ENCODE measurements at regions not wholly inside any gene's neighbourhood (a gene's known extent, or its start where the extent isn't known, plus 50 kb on each side); places are given as distances from the start of the nearest gene placed in this dataset.

DNA sequence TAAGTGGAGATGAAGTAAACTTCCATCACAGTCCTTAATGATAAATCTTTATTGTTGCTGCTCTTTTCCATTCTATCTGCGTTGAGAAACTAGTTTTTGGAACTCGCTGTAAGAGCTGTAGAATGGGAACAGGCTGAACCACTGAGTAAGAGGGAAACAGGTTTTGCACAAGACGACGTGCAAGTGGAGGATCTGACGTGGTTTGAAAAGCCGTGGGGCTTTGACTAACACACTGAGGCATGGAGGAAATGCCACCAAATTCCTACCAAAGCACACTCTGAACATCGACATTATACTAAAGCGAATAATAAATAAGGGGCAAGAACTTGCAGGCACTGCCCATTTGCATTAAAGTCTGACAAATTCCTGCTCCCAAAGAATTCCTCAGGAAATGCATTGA lies 160.6 kb downstream of the KLF6 start:
- no peak for DNase-seq (ENCODE audit: low read depth)

DNA sequence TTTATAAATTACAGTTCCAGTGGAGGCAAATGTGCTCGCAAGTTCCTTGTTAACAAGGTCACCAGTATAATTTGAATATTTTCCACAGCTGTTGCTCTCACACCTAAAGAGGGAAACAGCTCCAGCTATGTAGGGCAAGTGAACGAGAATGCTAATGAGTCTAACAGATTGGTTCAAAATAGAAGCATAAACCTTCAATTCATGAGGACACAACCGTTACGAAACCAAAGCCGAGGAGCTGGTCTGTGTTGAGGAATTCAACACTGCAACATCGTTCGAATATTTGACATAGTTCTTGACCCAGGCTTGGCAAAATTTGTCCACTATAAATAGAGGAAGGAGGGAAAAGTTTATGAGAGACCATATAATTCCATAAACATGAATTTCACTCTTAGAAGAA lies 161.3 kb downstream of the KLF6 start:
- DNase-seq (ENCODE audit: low read depth) = peak; percentile 33

DNA sequence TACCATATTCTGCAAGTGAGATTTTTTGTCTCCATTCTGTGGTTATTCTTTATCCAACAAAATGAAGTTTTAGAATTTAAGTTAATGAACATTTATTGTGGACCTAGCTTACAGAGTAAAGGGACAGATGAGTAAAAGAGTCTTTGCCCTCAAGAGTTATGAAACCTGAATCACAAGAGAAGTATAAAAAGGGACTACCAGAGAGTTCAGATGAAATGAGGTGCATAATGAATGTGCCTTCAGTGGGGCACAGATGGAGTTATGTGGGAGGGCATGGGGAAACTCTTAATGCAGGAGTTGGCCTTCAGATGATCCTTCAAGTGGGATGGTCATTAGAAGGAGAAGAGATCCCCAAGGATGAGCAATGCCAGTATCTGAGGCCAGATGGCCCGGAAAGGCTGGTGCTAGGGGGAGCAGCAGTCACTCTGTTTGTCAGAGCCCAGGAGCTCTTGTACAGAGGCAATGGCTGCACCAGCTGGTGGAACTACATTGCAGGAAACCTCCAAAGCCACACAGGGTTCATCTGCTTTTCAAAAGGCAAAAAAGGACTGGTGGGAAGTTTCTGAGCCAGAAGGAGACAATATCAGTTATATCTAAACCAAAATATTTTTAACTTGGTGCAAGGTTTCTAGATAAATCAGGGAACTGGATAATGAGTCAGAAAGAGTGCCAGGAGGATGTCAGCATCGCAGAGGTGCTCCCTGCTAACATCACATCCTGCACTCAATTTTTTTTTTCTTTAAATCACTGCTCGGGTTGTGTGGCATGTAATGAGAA lies 162.0 kb downstream of the KLF6 start:
- DNase-seq (ENCODE audit: low read depth) = no peak

DNA sequence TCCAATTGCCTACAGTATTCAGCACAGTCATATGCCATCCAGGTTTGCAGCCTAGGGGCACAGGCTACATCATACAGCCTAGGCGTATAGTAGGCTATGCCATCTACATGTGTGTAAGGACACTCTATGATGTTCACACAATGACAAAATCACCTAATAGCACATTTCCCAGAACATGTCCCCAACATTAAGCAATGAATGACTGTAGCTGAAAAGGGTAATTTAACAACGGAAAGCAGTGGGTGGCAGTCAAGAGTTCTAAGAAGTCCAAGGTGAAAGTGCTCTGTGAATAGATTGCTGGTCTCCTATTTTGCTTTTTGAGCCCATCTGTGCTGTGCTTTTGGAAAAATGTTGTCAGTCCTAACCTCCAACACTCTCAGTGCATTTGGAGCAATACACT lies 162.6 kb downstream of the KLF6 start:
- DNase-seq (ENCODE audit: low read depth) = no peak

DNA sequence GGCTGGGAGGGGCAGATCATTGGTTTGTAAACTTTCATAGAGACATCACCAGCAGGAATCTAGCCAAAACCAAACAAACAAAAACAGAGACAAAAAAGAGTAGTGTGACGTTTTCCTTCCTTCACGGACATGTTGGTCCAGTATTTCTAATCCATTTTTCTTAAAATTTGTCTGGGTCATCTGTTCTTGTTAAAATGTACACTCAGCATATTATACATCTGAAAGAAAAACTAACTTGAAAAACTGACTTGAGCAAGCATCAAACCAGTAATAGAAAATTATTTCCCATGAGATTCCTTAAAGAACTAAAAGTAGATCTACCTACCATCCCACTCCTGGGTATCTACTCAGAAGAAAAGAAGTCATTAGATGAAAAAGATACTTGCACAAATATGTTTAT lies 164.2 kb downstream of the KLF6 start:
- DNase-seq (ENCODE audit: low read depth) = no peak

DNA sequence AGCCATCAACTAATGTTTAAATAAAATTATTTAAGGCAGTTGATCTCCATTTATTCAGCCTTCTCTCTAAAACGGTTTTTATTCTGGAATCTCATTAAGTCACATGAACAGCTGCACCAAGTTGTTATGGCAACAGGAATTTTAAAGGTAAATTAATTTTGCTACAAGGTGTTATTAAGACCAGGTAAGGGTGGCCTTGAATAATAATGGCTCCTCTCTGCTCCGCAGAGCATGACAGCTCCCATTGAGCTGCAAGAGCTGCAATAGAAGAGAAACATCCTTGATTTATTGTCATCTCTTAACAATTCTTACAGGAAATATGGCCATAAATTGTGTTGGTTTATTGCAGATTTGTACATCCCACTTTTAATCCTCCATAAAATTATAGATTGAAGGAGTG lies 165.8 kb downstream of the KLF6 start:
- no peak for DNase-seq (ENCODE audit: low read depth)

DNA sequence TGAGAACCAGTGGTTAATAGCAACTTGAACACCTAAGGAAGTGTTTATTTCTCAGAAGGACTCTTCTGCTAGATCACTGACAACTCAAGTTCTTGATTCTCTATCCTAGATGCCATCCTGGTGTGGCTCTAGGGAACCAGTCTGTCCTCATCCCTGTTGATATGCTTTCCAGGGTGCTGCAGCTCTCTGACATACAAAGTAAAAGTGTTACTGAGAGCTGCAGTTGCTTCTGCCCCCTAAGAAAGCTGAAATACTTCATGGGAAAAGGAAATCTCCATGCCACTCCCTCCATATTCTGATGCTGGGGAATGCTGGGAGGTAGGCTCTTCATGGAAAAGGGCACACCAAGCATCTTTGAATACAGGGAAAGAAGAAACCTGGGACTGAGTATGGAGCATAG lies 168.1 kb downstream of the KLF6 start:
- DNase-seq (ENCODE audit: low read depth) = no peak

DNA sequence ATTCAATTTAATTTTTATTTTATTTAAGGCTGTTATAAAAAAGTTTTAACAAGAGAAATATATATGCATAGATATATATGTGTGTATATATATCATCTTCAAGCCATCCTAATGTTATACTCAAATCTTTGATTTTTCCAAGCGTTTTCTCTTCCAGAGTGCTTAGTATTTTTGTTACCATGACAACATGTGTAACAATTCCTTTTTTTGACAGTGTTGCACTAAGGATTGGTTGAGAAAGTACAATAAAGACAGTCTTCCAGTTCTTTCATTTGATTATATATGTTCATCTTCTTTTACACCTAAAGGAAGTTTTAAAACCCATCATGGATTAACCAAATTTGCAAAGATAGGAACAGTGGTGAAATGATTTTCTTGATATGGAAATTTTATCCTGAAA lies 171.7 kb downstream of the KLF6 start:
- no peak for DNase-seq (ENCODE audit: low read depth)

DNA sequence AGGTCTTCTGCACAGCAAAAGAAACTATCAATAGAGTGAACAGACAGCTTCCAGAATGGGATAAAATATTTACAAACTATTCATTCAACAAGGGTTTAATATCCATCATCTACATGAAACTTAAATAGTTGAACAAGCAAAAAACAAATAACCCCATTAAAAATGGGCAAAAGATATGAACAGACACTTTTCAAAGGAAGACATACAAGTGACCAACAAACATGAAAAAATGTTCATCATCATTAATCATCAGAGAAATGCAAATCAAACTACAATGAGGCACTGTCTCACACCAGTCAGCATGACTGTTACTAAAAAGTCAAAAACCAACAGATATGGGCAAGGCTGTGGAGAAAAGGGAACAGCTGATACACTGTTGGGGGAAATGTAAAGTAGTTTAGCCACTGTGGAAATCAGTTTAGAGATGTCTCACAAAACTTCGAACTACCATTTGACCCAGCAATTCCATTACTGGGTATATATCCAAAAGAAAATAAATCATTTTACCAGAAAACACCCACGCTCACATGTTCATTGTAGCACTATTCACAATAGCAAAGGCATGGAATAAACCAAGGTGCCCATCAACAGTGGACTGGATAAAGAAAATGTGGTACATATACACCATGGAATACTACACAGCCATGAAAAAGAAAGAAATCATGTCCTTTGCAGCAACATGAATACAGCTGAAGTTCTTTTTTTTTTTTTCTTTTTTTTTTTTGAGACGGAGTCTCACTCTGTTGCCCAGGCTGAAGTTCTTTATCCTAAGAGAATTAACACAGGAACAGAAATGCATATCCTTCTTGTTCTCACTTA lies 172.6 kb downstream of the KLF6 start:
- DNase-seq (ENCODE audit: low read depth) = no peak

DNA sequence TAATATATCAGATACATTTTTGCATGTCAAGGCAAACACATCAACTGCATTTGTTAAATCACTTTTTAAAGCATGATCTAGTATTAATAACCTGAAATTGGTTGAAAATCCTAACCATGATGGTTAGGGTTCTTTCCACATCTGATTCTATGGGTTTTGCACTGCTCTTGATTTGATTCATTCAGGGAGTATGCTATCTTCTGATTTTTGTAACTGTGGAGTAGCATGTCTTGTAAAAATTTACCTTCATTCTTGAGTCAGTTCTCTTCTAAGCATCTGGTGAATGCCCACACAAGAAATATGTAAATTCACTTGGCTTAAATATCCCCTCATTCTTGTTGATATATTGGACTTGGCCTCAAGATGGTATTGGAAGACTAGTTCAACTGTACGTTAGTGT lies 178.7 kb downstream of the KLF6 start:
- no peak for DNase-seq (ENCODE audit: low read depth)

DNA sequence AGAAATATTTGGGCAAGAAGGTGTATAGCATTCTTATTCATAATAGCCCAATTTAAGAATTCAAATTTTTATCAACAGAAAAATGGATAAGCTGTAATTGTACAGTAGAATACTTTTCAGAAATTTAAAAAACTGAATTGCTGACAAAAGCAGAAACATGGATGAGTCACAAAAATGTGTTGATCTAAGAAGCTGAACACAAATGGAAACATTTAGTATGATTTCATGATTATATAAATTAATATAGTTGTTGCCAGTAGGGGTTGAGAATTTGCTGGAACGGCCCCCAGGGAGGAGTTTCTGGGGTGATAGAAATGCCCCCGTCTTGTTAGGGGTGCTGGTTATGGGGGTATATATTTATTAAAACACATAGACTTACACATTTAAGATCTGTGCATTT lies 179.1 kb downstream of the KLF6 start:
- DNase-seq (ENCODE audit: low read depth) = no peak

DNA sequence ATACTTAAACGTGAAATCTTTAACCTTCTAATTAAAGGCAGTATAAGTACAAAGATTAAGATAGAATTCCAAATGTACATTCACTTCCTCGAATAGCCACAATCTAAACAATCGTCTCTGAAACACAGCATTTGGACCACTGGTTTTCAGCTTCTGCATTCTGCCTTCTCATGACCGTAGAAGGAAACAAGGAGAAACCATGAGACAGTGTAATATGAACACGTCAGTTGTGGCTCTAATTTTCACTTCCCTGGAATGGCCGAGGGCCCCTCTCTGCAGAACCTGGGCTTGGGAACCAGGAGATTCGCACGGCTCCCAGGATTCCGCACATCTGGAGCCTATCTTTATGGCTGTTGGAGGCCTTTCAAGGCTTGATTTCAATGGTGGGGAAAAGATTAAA lies 189.3 kb downstream of the KLF6 start:
- no peak for DNase-seq (ENCODE audit: low read depth)

DNA sequence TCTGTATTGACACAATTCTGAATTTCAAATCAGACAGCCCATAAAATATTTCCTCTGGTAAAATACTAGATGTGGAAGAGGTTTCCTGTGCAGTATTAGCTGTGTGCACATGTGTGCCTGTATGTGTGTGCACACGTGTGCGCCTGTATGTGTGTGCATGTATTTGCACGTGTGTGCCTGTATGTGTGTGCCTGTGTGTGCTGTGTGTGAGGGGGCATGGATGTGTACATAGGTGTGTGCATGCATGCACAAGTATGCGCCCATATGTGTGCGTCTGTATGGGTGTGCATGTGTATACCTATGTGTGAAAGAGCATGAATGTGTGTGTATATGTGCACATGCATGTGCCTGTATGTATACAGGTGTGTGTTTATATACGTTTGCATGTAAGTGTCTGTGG lies 191.4 kb downstream of the KLF6 start:
- no peak for DNase-seq (ENCODE audit: low read depth)

DNA sequence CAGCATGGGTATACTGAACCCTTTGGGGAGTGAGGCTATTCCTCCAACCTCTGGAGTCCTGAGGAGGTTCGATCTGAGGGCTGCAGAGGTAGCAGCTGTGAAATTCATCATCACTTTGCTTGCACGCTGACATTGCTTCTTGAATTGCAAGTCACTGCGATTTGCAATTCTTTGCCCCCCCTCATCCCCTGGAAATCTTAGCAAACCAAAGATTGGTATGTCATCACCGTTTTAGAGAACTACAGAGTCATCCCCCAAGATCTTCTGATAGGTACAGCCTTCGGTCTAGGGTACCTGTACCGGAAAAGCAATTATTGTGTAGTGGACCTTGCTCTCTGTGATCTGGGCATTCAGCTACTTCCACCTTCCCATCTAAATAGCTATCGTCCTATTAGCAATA lies 192.6 kb downstream of the KLF6 start:
- DNase-seq (ENCODE audit: low read depth) = no peak

DNA sequence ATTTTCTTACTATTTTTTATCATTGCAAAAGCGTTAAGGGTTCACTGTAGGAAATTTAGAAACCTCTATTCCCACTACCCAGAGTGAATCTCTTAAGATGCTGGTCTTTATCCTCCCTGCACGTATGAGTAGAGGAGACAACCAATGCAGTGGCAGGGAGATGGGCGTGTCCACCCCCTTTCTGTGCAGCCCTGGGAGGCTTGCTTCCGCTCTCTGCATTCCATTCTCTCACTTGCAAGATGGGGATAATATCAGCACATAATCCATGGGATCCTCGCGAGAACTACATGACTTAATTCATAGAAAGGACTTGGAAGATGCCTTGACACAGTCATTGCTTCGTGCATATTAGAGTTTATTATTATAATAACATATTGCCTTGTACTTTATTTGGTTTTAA lies 196.2 kb downstream of the KLF6 start:
- no peak for DNase-seq (ENCODE audit: low read depth)

DNA sequence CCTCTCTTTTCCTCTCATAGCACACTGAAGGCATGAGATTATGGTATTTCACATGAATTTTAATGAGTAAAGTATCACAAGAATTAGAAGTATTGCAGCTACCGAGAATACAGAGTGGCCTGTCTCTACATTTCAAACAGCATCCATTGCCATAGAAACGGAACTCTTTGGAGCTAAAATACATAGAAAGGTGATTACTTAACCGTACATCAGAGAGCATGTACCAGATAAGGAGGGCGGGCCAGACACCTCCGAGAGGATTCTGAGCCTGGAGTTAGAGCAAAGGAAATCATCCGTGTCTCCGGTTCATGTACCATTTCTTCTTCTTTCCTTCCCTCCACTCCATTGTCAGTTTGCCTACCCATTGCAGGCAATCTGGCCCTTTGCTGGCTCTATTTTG lies 196.7 kb downstream of the KLF6 start:
- no peak for DNase-seq (ENCODE audit: low read depth)

DNA sequence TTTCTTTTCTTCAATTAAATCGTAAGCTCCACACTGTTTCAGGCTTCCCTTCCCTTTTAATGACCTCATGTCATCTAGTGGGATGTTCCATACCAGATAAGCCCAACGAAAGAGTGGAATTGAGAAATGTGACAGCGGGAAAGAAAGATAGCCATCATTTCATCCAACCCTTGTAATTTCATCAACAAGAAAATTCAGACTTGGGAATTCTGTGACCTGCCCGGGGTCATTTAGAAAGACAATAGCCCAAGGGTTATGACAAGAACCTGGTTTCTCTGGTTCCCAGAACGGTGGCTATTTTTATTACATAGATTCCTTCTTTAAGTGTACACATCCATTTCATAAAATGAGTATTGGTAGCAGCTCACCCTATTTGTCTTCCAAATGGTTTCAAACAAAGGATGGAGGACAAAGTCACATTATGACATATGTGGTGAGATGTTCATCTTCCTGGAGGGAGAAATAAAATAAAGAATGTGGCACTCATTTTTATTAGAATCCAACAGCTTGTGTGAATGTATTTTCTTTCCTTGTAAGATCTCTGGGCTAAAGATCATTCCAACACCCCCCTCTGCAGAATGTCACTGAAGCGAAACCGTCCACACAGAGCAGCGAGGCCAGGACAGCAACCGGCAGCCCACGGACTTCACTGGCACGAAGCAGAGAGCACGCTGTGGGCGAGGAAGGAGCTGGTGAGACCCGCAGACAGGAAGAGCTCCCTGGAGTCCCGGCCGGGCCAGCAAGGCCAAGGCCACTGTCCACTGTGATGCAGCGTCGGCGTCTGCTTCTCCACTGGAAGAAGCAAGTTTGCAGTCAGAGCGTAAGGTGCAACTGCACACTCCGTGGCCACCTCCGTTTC lies 199.9 kb downstream of the KLF6 start:
- no peak for DNase-seq (ENCODE audit: low read depth)

DNA sequence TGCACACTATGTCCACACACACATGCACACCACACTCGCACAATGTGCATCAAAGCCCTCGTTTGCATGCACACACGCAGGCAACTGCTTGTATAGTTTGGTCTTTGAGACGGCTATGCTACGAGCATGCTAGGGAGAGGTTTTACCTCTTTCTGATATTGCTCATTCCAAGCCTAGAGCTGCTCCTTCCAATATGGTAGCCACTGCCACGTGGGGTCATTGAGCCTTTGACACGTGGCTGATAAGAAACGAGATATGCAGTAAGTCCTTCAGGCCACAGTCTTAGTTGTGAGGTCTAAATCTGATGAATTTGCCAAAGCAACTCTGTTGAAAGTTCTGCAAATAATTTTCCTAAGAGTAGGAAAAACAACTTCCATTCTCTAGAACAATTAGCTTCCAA lies 204.4 kb downstream of the KLF6 start:
- no peak for DNase-seq (ENCODE audit: low read depth)

DNA sequence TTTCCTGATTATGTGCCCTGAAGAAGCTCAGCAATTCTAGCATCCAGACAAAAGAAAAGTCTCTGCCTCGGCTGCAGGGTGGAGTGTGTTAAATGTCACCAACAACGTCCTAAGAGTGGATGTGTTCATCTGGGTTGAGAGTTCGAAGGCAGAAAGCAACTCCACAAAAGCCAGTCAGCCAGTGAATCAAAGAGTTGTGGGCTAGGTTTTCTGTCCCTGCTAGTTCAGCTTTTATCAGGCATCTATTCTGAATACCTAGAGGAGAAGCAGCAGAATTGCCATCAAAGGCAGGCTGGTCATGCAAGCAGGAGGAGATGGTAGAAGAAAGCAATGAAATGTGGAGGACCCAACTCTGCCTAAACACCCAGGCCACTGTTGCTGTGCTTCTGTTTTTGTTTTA lies 205.2 kb downstream of the KLF6 start:
- no peak for DNase-seq (ENCODE audit: low read depth)

DNA sequence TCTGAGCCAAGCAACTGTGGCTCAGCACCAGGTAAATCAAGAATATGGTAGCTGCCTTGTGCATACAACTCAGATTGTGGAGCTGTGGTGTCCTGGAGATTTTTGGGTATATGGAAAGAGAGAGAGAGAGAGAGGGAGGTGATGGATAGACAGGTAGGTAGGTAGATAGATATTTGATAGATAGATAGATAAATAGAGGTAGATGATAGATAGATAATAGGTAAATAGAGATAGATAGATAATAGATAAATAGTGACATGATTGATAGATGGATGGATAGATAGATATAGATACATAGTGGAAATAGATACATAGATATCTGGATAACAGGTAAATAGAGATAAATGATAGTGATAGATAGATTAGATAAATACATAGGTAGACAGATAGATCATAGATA lies 206.3 kb downstream of the KLF6 start:
- no peak for DNase-seq (ENCODE audit: low read depth)

DNA sequence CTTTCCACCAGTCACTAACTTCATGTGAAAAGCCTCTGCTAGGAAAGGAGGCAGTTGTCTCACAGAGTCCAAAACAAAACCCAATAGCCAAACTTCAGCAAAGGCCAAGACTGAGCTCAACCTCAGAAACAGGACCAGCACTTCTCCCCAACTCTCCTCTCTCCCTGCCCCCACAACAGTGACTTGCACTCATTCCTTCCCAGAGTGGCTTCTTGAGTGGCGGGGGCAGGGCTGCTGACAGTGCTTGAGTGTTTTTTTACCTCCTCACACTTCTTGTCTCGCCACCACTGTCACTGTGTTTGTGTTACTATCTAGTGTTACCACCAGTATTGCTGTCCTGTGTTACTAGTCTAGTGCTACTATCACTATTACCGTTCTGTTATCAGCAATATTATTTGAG lies 206.8 kb downstream of the KLF6 start:
- no peak for DNase-seq (ENCODE audit: low read depth)

DNA sequence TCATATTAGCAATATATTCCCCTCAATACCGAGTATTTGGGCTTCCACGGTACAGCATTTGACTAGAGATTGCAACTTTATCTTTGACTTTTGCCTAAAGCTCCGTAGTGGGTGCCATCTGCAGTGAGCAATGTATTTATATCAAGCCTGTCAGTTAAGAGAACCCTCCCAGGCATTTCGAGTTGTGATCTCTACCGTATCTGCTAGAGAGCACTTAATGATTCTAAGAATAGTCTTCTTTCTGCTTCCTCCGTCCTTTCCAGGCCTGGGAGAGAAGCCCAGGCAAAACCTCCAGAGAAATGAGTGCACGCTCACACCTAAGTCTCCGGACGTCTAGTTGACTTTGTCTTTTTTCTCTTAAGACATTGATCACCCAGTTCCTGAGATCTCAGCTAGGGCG lies 210.6 kb downstream of the KLF6 start:
- no peak for DNase-seq (ENCODE audit: low read depth)

DNA sequence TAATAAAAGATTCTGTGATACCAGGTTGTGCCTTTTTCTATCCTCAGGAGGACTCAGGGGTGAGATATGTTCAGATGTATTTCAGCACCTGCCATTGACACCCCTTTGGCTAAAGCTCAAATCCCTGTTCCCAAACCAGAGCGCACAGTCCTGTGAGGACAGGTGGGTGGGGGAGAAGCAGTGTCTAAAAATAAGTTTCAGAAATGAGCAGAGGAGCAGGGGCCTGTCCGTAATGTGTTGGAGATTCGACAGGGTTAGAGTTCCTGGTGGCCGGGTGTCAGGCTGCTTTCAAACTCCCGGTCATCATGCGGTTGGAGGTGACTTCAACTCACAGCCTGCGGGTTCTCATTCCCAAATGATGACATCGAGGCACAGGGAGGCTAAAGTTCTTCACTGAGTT lies 211.5 kb downstream of the KLF6 start:
- no peak for DNase-seq (ENCODE audit: low read depth)
